ENCODE measurements at regions not wholly inside any gene's neighbourhood (a gene's known extent, or its start where the extent isn't known, plus 50 kb on each side); places are given as distances from the start of the nearest gene placed in this dataset.

DNA sequence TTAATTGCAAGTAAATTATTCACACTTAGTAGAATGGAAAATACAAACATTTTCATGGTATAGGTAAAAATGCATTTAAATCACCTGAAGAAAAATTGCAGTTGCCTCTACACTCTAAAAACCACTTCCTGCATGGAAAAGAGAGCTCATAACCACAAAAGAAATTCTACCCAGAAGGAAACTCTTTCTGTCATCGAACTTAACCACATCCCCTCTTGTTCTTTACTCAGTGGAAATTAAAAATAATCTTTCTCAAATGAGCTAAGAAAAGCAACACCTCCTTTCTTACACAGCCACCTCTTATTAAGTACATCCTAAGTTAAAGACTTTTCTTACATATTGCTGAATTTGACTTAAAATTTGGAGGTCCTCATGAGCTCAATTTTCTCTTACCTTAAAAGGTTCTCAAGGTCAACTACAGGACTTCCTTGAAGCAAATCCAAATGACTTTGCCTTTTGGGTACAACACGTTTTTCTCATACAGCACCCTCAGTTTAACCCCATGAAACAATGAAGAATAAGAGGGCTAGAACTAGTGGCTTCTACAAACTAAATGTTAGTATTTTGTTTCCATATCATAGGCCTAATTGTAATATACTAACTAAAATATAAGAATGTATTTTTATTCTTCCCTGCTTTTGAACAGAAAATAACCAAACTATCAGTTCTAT lies 109.1 kb upstream of the CRIM1 start (continued):
- TF ChIP-seq, protein P1, sequence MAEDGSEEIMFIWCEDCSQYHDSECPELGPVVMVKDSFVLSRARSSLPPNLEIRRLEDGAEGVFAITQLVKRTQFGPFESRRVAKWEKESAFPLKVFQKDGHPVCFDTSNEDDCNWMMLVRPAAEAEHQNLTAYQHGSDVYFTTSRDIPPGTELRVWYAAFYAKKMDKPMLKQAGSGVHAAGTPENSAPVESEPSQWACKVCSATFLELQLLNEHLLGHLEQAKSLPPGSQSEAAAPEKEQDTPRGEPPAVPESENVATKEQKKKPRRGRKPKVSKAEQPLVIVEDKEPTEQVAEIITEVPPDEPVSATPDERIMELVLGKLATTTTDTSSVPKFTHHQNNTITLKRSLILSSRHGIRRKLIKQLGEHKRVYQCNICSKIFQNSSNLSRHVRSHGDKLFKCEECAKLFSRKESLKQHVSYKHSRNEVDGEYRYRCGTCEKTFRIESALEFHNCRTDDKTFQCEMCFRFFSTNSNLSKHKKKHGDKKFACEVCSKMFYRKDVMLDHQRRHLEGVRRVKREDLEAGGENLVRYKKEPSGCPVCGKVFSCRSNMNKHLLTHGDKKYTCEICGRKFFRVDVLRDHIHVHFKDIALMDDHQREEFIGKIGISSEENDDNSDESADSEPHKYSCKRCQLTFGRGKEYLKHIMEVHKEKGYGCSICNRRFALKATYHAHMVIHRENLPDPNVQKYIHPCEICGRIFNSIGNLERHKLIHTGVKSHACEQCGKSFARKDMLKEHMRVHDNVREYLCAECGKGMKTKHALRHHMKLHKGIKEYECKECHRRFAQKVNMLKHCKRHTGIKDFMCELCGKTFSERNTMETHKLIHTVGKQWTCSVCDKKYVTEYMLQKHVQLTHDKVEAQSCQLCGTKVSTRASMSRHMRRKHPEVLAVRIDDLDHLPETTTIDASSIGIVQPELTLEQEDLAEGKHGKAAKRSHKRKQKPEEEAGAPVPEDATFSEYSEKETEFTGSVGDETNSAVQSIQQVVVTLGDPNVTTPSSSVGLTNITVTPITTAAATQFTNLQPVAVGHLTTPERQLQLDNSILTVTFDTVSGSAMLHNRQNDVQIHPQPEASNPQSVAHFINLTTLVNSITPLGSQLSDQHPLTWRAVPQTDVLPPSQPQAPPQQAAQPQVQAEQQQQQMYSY (CRISPR knock-in tag; IDR thresholded peaks at IDR 0.05), result no peak
- TF ChIP-seq IRF4 (IDR thresholded peaks at IDR 0.05; ENCODE audit: low read depth, low read length) (no peak), MYC (IDR thresholded peaks at IDR 0.05; ENCODE audit: insufficient read depth, insufficient read length, insufficient replicate concordance, low read length, severe bottlenecking) (no peak), MTA2 (IDR thresholded peaks at IDR 0.05; ENCODE audit: low read depth) (peak; percentile 80), NFIC (IDR thresholded peaks at IDR 0.05; ENCODE audit: low read depth, low read length) (peak; percentile 99), JUND (IDR thresholded peaks at IDR 0.05; ENCODE audit: low read depth, low read length) (no peak), YBX1 (IDR thresholded peaks at IDR 0.05) (no peak), NBN (IDR thresholded peaks at IDR 0.05) (0 out of 2 replicates have a peak, but pooled peaks have one; percentile 33), NR2F1 (conservative IDR thresholded peaks at IDR 0.05) (no peak), KDM1A (IDR thresholded peaks at IDR 0.05; ENCODE audit: borderline replicate concordance) (no peak), EED (IDR thresholded peaks at IDR 0.05; ENCODE audit: low read depth) (peak; percentile 42; the same call in 1 of the 2 replicates), SP1 (IDR thresholded peaks at IDR 0.05; ENCODE audit: low read depth, low read length) (no peak), CEBPB (IDR thresholded peaks at IDR 0.05; ENCODE audit: borderline replicate concordance in 1 of 2, low read depth in 2 of 2, low read length in 2 of 2) (peak in 1 of 2 experiments; percentile 77; a peak in 1 of 4 replicates), DPF2 (IDR thresholded peaks at IDR 0.05) (peak; percentile 88), RFX5 (IDR thresholded peaks at IDR 0.05; ENCODE audit: low read depth, low read length) (no peak), ZNF384 (IDR thresholded peaks at IDR 0.05; ENCODE audit: borderline replicate concordance, low read depth, low read length) (no peak), POLR2AphosphoS5 (IDR thresholded peaks at IDR 0.05; ENCODE audit: low read length) (no peak), BMI1 (IDR thresholded peaks at IDR 0.05; ENCODE audit: borderline replicate concordance) (peak; percentile 75; the same call in 1 of the 2 replicates), SMARCA5 (IDR thresholded peaks at IDR 0.05) (no peak), PAX8 (IDR thresholded peaks at IDR 0.05) (no peak), BACH1 (IDR thresholded peaks at IDR 0.05; ENCODE audit: borderline replicate concordance) (peak; percentile 42; the same call in 1 of the 2 replicates)
- TF ChIP-seq, protein P2, sequence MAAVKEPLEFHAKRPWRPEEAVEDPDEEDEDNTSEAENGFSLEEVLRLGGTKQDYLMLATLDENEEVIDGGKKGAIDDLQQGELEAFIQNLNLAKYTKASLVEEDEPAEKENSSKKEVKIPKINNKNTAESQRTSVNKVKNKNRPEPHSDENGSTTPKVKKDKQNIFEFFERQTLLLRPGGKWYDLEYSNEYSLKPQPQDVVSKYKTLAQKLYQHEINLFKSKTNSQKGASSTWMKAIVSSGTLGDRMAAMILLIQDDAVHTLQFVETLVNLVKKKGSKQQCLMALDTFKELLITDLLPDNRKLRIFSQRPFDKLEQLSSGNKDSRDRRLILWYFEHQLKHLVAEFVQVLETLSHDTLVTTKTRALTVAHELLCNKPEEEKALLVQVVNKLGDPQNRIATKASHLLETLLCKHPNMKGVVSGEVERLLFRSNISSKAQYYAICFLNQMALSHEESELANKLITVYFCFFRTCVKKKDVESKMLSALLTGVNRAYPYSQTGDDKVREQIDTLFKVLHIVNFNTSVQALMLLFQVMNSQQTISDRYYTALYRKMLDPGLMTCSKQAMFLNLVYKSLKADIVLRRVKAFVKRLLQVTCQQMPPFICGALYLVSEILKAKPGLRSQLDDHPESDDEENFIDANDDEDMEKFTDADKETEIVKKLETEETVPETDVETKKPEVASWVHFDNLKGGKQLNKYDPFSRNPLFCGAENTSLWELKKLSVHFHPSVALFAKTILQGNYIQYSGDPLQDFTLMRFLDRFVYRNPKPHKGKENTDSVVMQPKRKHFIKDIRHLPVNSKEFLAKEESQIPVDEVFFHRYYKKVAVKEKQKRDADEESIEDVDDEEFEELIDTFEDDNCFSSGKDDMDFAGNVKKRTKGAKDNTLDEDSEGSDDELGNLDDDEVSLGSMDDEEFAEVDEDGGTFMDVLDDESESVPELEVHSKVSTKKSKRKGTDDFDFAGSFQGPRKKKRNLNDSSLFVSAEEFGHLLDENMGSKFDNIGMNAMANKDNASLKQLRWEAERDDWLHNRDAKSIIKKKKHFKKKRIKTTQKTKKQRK (IDR thresholded peaks at IDR 0.05; ENCODE audit: low read depth, low read length), result no peak
- TF ChIP-seq, protein P3, sequence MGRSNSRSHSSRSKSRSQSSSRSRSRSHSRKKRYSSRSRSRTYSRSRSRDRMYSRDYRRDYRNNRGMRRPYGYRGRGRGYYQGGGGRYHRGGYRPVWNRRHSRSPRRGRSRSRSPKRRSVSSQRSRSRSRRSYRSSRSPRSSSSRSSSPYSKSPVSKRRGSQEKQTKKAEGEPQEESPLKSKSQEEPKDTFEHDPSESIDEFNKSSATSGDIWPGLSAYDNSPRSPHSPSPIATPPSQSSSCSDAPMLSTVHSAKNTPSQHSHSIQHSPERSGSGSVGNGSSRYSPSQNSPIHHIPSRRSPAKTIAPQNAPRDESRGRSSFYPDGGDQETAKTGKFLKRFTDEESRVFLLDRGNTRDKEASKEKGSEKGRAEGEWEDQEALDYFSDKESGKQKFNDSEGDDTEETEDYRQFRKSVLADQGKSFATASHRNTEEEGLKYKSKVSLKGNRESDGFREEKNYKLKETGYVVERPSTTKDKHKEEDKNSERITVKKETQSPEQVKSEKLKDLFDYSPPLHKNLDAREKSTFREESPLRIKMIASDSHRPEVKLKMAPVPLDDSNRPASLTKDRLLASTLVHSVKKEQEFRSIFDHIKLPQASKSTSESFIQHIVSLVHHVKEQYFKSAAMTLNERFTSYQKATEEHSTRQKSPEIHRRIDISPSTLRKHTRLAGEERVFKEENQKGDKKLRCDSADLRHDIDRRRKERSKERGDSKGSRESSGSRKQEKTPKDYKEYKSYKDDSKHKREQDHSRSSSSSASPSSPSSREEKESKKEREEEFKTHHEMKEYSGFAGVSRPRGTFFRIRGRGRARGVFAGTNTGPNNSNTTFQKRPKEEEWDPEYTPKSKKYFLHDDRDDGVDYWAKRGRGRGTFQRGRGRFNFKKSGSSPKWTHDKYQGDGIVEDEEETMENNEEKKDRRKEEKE (IDR thresholded peaks at IDR 0.05), result no peak

All from GM12878 (cell line).